ENCODE measurements at regions not wholly inside any gene's neighbourhood (a gene's known extent, or its start where the extent isn't known, plus 50 kb on each side); places are given as distances from the start of the nearest gene placed in this dataset.

DNA sequence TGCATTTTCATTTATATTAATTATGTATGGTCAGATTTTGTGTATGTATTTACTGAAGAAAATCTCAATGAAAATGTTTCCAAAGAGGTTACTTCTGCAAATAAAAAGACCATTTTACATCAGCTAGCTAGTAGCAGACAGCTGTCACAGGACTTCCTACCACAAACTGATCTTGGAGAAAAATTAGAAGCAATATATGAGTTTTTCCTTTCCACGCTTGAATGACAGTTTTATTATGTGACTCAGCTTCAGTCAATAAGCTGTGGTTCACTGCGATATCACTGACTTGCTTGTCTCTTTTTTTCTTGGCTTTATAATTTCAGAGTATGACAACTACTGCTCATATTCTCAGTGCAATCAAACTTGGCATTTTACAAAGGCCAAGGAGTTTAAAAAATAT lies 787.4 kb upstream of the GALNTL6 start:
- TF ChIP-seq POLR2AphosphoS5 (IDR thresholded peaks at IDR 0.05; ENCODE audit: low read depth, low read length) (no peak), TAF1 (IDR thresholded peaks at IDR 0.05; ENCODE audit: low read depth, low read length) (no peak), POLR2A (IDR thresholded peaks at IDR 0.05; ENCODE audit: low read depth, low read length) (no peak), PAX5 (IDR thresholded peaks at IDR 0.05; ENCODE audit: insufficient read depth, low read length, severe bottlenecking) (no peak), POU2F2 (IDR thresholded peaks at IDR 0.05; ENCODE audit: low read depth, low read length) (no peak)

Data from GM12891 (cell line).